ENCODE measurements at regions not wholly inside any gene's neighbourhood (a gene's known extent, or its start where the extent isn't known, plus 50 kb on each side); places are given as distances from the start of the nearest gene placed in this dataset.
A peak's percentile ranks its signal among the peaks of the same experiment; 100 is the strongest.
"Not testable (repeated sequence)": the region's sequence is repeated elsewhere in the genome, so short reads cannot be mapped to it uniquely, and the experiment has no call there.

GRCh38 chr21:36610935-36611334 lies 88.0 kb upstream of the SIM2 start:
- Histone ChIP-seq H3K27ac (no peak overlapping the region), H3K4me1 (peaks cover 0 to 13% (median 0%) of the 10 kb centered on the region in 10 experiments; a peak in 5 of 20 replicates), H4K20me1 (no peaks in the 10 kb centered on the region), H3K9ac (no peak overlapping the region), H3K4me3 (no peak overlapping the region), H3K9me3 (replicated peaks in 1 of 11) (peaks cover 15 to 40% (median 27%) of the 10 kb centered on the region in 11 experiments), H3K4me2 (no peak overlapping the region), H3K36me3 (no peaks in the 10 kb centered on the region), H3K27me3 (no peaks in the 10 kb centered on the region)
- TF ChIP-seq Cebpa-rat (IDR thresholded peaks at IDR 0.05): no peak

GRCh38 chr21:36611379-36611778 lies 87.5 kb upstream of the SIM2 start:
- peaks cover 20 to 45% (median 31%) of the 10 kb centered on the region in 11 experiments for H3K9me3 ChIP-seq (replicated peaks in 1 of 11)
- no peaks in the 10 kb centered on the region for H3K27me3 ChIP-seq
- no peak overlapping the region for H3K9ac ChIP-seq
- H4K20me1 ChIP-seq: no peaks in the 10 kb centered on the region
- no peak overlapping the region for H3K4me3 ChIP-seq
- no peaks in the 10 kb centered on the region for H3K36me3 ChIP-seq
- H3K27ac ChIP-seq: no peak overlapping the region
- H3K4me1 ChIP-seq: peaks cover 0 to 10% (median 0%) of the 10 kb centered on the region in 10 experiments; a peak in 5 of 20 replicates
- no peak for TF ChIP-seq Cebpa-rat (IDR thresholded peaks at IDR 0.05)
- no peak overlapping the region for H3K4me2 ChIP-seq

- no peak overlapping the region for H3K9ac ChIP-seq
- H3K4me3 ChIP-seq: no peak overlapping the region
- H3K9me3 ChIP-seq (replicated peaks in 1 of 11): peaks cover 30 to 55% (median 42%) of the 10 kb centered on the region in 11 experiments
- no peaks in the 10 kb centered on the region for H3K36me3 ChIP-seq
- no peak overlapping the region for H3K4me2 ChIP-seq
- no peak overlapping the region for H3K27ac ChIP-seq
- H3K27me3 ChIP-seq: no peaks in the 10 kb centered on the region
- TF ChIP-seq Cebpa-rat (IDR thresholded peaks at IDR 0.05): no peak
- no peaks in the 10 kb centered on the region for H4K20me1 ChIP-seq
- H3K4me1 ChIP-seq: peaks cover 0 to 10% (median 0%) of the 10 kb centered on the region in 10 experiments; a peak in 5 of 20 replicates
Measured at GRCh38 chr21:36613059-36613458, 85.9 kb upstream of the SIM2 start.

- Histone ChIP-seq H3K4me3 (no peak overlapping the region), H3K27ac (no peak overlapping the region), H4K20me1 (no peaks in the 10 kb centered on the region), H3K27me3 (no peaks in the 10 kb centered on the region), H3K4me2 (no peak overlapping the region), H3K4me1 (peaks cover 0 to 5% (median 0%) of the 10 kb centered on the region in 10 experiments; a peak in 5 of 20 replicates), H3K36me3 (no peaks in the 10 kb centered on the region), H3K9ac (no peak overlapping the region), H3K9me3 (replicated peaks in 1 of 11) (peaks cover 30 to 55% (median 42%) of the 10 kb centered on the region in 11 experiments)
- no peak for TF ChIP-seq Cebpa-rat (IDR thresholded peaks at IDR 0.05)
Measured at GRCh38 chr21:36613554-36613953, 85.4 kb upstream of the SIM2 start.

- H3K27ac ChIP-seq: no peak overlapping the region
- no peak overlapping the region for H3K9ac ChIP-seq
- peaks cover 24 to 42% (median 28%) of the 10 kb centered on the region in 11 experiments for H3K9me3 ChIP-seq (replicated peaks in 1 of 11)
- TF ChIP-seq Cebpa-rat (IDR thresholded peaks at IDR 0.05): no peak
- H3K36me3 ChIP-seq: no peaks in the 10 kb centered on the region
- H3K4me1 ChIP-seq: no peaks in the 10 kb centered on the region
- H3K4me2 ChIP-seq: no peak overlapping the region
- H3K27me3 ChIP-seq: no peaks in the 10 kb centered on the region
- no peaks in the 10 kb centered on the region for H4K20me1 ChIP-seq
- H3K4me3 ChIP-seq: no peak overlapping the region
Measured at GRCh38 chr21:36615274-36615964, 83.5 kb upstream of the SIM2 start.

GRCh38 chr21:36616773-36617172 lies 82.1 kb upstream of the SIM2 start:
- H4K20me1 ChIP-seq, H3K4me2 ChIP-seq, H3K4me3 ChIP-seq, H3K36me3 ChIP-seq, H3K4me1 ChIP-seq, H3K9ac ChIP-seq, H3K27me3 ChIP-seq, H3K27ac ChIP-seq: not testable (repeated sequence)
- H3K9me3 ChIP-seq (replicated peaks in 1 of 11): peaks cover 24 to 42% (median 31%) of the 10 kb centered on the region in 11 experiments

GRCh38 chr21:36621794-36622193 lies 77.1 kb upstream of the SIM2 start:
- H4K20me1 ChIP-seq, H3K36me3 ChIP-seq, H3K9ac ChIP-seq, H3K27me3 ChIP-seq, H3K27ac ChIP-seq, H3K4me3 ChIP-seq, H3K4me2 ChIP-seq, H3K4me1 ChIP-seq: not testable (repeated sequence)
- peaks cover 20 to 44% (median 30%) of the 10 kb centered on the region in 11 experiments for H3K9me3 ChIP-seq (replicated peaks in 1 of 11)

- Histone ChIP-seq H3K9me3 (replicated peaks in 1 of 11) (peaks cover 14 to 44% (median 31%) of the 10 kb centered on the region in 11 experiments; a peak in 19 of 22 replicates), H3K4me2 (no peak overlapping the region), H3K9ac (no peak overlapping the region), H3K36me3 (no peaks in the 10 kb centered on the region), H4K20me1 (no peaks in the 10 kb centered on the region), H3K27me3 (no peaks in the 10 kb centered on the region), H3K4me1 (peaks cover 0 to 9% (median 0%) of the 10 kb centered on the region in 10 experiments; a peak in 6 of 20 replicates), H3K27ac (no peak overlapping the region), H3K4me3 (no peak overlapping the region)
- no peak for TF ChIP-seq Cebpa-rat (IDR thresholded peaks at IDR 0.05)
Measured at GRCh38 chr21:36624105-36624504, 74.8 kb upstream of the SIM2 start.

- H3K27me3 ChIP-seq: no peaks in the 10 kb centered on the region
- H4K20me1 ChIP-seq: no peaks in the 10 kb centered on the region
- no peaks in the 10 kb centered on the region for H3K36me3 ChIP-seq
- TF ChIP-seq Cebpa-rat (IDR thresholded peaks at IDR 0.05): no peak
- no peak overlapping the region for H3K27ac ChIP-seq
- H3K9me3 ChIP-seq (replicated peaks in 1 of 11): peaks cover 14 to 47% (median 31%) of the 10 kb centered on the region in 11 experiments; a peak in 19 of 22 replicates
- H3K4me3 ChIP-seq: no peak overlapping the region
- peak overlapping the region in 4 of 11 experiments; percentile 4 to 33 (median 15); a peak in 2 of 22 replicates for H3K4me2 ChIP-seq
- no peak overlapping the region for H3K9ac ChIP-seq
- peaks cover 0 to 13% (median 0%) of the 10 kb centered on the region in 10 experiments; a peak in 6 of 20 replicates for H3K4me1 ChIP-seq
Measured at GRCh38 chr21:36626791-36627190, 72.1 kb upstream of the SIM2 start.

- no peak for TF ChIP-seq Cebpa-rat (IDR thresholded peaks at IDR 0.05)
- Histone ChIP-seq H3K27ac (no peak overlapping the region), H3K4me1 (peaks cover 0 to 13% (median 0%) of the 10 kb centered on the region in 10 experiments; a peak in 6 of 20 replicates), H3K4me3 (no peak overlapping the region), H4K20me1 (no peaks in the 10 kb centered on the region), H3K9ac (no peak overlapping the region), H3K36me3 (no peaks in the 10 kb centered on the region), H3K9me3 (replicated peaks in 1 of 11) (peaks cover 14 to 47% (median 31%) of the 10 kb centered on the region in 11 experiments; a peak in 19 of 22 replicates), H3K27me3 (no peaks in the 10 kb centered on the region), H3K4me2 (no peak overlapping the region)
Measured at GRCh38 chr21:36627242-36627641, 71.7 kb upstream of the SIM2 start.

Measured in BLaER1 treated with 17β-estradiol and CSF1 and Interleukin-3, amounts not matched to agents 10 nM and 100 nM (cell line).